ENCODE measurements at regions not wholly inside any gene's neighbourhood (a gene's known extent, or its start where the extent isn't known, plus 50 kb on each side); places are given as distances from the start of the nearest gene placed in this dataset.
A peak's percentile ranks its signal among the peaks of the same experiment; 100 is the strongest.

GRCh38 chr13:30112602-30113435 is 194.5 kb downstream of the KATNAL1 start (continued):
- TF ChIP-seq ZNF407 (IDR thresholded peaks at IDR 0.05; ENCODE audit: low read depth) (no peak), CHD2 (IDR thresholded peaks at IDR 0.05; ENCODE audit: low read depth, low read length) (no peak), YY1 (IDR thresholded peaks at IDR 0.05; ENCODE audit: borderline replicate concordance in 1 of 3, control insufficient read depth in 1 of 3, extremely low read depth in 1 of 3, insufficient read depth in 3 of 3, insufficient read length in 1 of 3, insufficient replicate concordance in 2 of 3, low read depth in 1 of 3, low read length in 2 of 3) (peak in 2 of 3 experiments; percentile 69 to 88), U2AF2 (optimal IDR thresholded peaks at IDR 0.05; ENCODE audit: low read depth, low read length) (no peak), TEAD2 (tag; IDR thresholded peaks at IDR 0.05) (peak; percentile 25; the same call in 1 of the 2 replicates), SIN3B (IDR thresholded peaks at IDR 0.05; ENCODE audit: low read depth) (no peak), SFPQ (IDR thresholded peaks at IDR 0.05; ENCODE audit: low read depth, low read length) (no peak), FOXK2 (conservative IDR thresholded peaks at IDR 0.05 in 1 of 2, IDR thresholded peaks at IDR 0.05 in 1 of 2; ENCODE audit: low read depth in 2 of 2) (no peak), ZNF507 (tag; conservative IDR thresholded peaks at IDR 0.05) (no peak), ZNF224 (CRISPR knock-in tag; IDR thresholded peaks at IDR 0.05) (no peak), GABPB1 (CRISPR knock-in tag; IDR thresholded peaks at IDR 0.05) (no peak), ATF2 (CRISPR knock-in tag; IDR thresholded peaks at IDR 0.05) (no peak), ZSCAN32 (CRISPR knock-in tag; IDR thresholded peaks at IDR 0.05) (no peak), ZNF707 (CRISPR knock-in tag; conservative IDR thresholded peaks at IDR 0.05) (no peak), PTTG1 (tag; IDR thresholded peaks at IDR 0.05; ENCODE audit: low read depth) (no peak)
